ENCODE measurements at regions not wholly inside any gene's neighbourhood (a gene's known extent, or its start where the extent isn't known, plus 50 kb on each side); places are given as distances from the start of the nearest gene placed in this dataset.

GRCh38 chr13:70889163-70889562 is 780.9 kb upstream of the KLHL1 start (continued):
- TF ChIP-seq FOSL1 (CRISPR knock-in tag; IDR thresholded peaks at IDR 0.05; ENCODE audit: borderline replicate concordance) (peak; percentile 90), DDIT3 (CRISPR knock-in tag; IDR thresholded peaks at IDR 0.05) (no peak), RFX1 (IDR thresholded peaks at IDR 0.05) (no peak), DRAP1 (CRISPR knock-in tag; IDR thresholded peaks at IDR 0.05) (0 out of 2 replicates have a peak, but pooled peaks have one; percentile 17), ZNF280B (CRISPR knock-in tag; IDR thresholded peaks at IDR 0.05; ENCODE audit: borderline replicate concordance) (no peak), YEATS4 (CRISPR knock-in tag; IDR thresholded peaks at IDR 0.05; ENCODE audit: borderline replicate concordance) (peak; percentile 26; the same call in 1 of the 2 replicates), ATF6 (CRISPR knock-in tag; conservative IDR thresholded peaks at IDR 0.05) (no peak), PLRG1 (conservative IDR thresholded peaks at IDR 0.05) (no peak), REST (IDR thresholded peaks at IDR 0.05; ENCODE audit: borderline replicate concordance in 1 of 2, low read depth in 1 of 2, low read length in 2 of 2) (peak in 1 of 2 experiments; percentile 48; a peak in 1 of 4 replicates), ZNF230 (CRISPR knock-in tag; IDR thresholded peaks at IDR 0.05) (no peak), HNF4G (IDR thresholded peaks at IDR 0.05; ENCODE audit: borderline replicate concordance, low read depth, low read length) (peak; percentile 76), HNF4G (CRISPR knock-in tag; IDR thresholded peaks at IDR 0.05; ENCODE audit: borderline replicate concordance, low read depth) (no peak), ZGPAT (CRISPR knock-in tag; IDR thresholded peaks at IDR 0.05) (peak; percentile 54), HDAC1 (CRISPR knock-in tag; IDR thresholded peaks at IDR 0.05) (peak; percentile 60), ETV5 (CRISPR knock-in tag; IDR thresholded peaks at IDR 0.05; ENCODE audit: borderline replicate concordance) (no peak), KDM6A (CRISPR knock-in tag; IDR thresholded peaks at IDR 0.05; ENCODE audit: low read depth) (peak; percentile 91), EP300 (IDR thresholded peaks at IDR 0.05; ENCODE audit: low read depth in 2 of 2, low read length in 2 of 2) (peak; percentile 25 to 90; a peak in 2 of 4 replicates), EP300 (CRISPR knock-in tag; IDR thresholded peaks at IDR 0.05; ENCODE audit: borderline replicate concordance) (peak; percentile 78; the same call in 1 of the 2 replicates), ZMYM2 (CRISPR knock-in tag; IDR thresholded peaks at IDR 0.05) (no peak), FOXA3 (CRISPR knock-in tag; IDR thresholded peaks at IDR 0.05) (peak; percentile 91), ZNF124 (CRISPR knock-in tag; IDR thresholded peaks at IDR 0.05) (0 out of 2 replicates have a peak, but pooled peaks have one; percentile 48), MEIS1 (CRISPR knock-in tag; IDR thresholded peaks at IDR 0.05; ENCODE audit: borderline replicate concordance) (no peak), ZNF3 (CRISPR knock-in tag; IDR thresholded peaks at IDR 0.05) (no peak)
